SK-N-DZ (cell line): ENCODE measurements at regions not wholly inside any gene's neighbourhood (a gene's known extent, or its start where the extent isn't known, plus 50 kb on each side); places are given as distances from the start of the nearest gene placed in this dataset.

Experiments used
- DNase-seq: peaks from one replicate; pipeline ENCODE4 v3.0.0-alpha.2; 2015; ENCODE audit warnings: low spot score

DNA sequence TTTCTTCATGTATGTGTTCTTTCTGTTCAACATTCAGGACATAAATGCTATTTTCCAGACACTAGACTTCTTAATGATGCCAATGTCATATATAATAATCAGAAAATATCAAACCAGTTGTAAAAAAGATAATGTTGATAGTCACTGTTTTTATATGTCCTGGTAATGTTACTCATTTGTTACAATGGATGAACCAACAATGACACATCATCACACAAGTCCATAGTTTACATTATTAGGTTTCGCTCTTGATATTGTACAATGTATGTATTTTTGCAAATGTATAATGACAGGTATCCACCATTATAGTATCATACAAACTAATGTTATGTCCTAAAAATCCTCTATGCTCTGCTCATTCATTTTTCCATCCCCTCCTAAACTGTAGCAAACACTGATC is 243.8 kb upstream of the CDIN1 start:
- no peak for DNase-seq

GRCh38 chr15:36344887-36345286 is 234.5 kb upstream of the CDIN1 start:
- no peak for DNase-seq

DNA sequence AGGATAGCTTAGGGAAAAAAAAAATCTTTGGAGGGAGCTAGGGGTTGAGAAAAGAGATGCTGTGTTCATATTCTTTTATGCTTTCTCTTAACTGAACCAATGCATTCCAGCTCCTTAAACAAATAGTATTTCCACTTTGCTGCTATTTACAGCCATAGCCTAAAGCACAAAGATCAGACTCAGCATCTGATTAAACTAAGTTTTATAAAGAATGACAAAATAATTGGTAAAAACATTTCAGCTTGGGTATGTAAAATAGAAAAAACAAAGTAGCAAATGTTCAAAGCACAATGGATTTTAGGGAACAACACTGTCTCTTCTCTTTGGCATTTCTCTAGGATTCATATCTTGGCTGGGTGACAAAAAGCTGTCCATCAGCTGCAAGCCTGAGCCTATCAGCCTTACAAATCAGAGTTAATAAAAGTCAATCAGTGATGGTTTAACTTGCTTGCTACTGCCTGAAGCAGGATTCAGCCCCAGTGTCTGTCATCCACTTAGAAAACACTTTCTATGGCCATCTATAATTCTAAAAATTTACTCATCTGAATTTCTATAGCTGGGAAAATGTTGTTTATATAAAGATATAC is 232.1 kb upstream of the CDIN1 start:
- peak; percentile 57 for DNase-seq

DNA sequence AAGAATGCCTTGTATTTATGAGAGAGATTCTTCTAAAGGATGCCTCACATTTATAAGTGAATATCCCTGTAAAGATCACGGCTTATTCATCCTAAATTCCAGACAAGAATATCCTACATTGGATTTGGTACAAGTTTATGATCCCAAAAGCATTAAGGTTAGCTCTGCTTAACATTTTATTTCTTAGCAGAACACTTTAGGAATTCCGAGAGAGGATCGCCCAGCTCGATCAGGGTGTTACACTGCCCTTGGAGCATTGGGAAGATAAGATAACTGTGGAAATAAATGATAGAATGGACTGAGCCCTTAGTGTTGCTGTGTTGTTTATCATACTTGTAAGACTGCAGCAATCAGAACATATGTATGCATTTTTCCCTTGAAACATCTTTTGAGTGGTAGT is 223.0 kb upstream of the CDIN1 start:
- DNase-seq, result no peak

DNA sequence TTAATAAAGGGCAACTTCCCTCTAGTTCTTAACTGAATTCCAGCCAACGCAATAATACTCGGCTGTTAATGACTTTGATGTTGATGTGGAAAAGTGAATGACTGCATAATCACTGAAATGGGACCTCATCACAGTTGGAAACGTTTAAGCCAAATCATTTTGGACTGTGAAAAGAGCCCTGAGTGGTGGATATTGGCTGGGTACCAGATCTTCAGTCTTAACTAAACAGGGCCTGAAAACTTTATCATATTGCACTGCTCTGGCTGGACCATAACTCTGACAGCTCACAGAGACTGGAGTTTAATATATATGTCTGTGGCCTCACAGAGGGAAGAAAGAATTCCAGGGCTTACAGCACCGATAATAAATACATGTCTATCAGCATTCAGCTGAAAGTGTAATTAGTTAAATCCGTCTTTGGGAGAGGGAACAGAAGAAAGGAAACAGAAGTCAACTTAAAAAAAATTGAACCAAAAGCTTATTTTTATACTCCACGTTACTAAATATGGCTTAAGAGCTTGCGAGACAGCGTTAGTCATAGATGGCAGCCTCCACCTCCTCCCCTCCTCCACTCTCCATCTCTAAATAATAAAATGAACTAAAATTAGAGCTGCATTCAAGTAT is 222.3 kb upstream of the CDIN1 start:
- no peak for DNase-seq

- no peak for DNase-seq
Observed at GRCh38 chr15:36358094-36358493, 221.3 kb upstream of the CDIN1 start.

DNA sequence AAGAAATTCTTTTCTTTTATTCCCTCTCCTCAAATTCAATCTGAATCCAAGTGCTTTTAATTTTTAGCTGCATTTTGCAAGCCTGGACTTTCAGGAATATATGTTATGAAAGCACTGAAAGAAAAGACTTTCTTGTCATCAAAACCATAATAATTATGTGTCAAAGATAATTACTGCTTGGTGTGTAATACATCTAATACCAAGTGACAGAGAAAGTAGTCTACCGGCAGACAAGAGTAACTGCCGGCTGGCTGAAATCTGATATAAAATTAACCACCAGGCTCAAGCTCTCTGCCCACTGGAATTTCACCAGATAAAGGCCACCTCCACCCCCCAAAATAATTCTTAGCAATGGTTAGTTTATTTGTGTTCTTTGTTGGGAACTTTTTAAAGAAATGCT is 220.9 kb upstream of the CDIN1 start:
- peak; percentile 37 for DNase-seq

- no peak for DNase-seq
Observed at GRCh38 chr15:36359286-36359685, 220.1 kb upstream of the CDIN1 start.

GRCh38 chr15:36361351-36361870 is 218.0 kb upstream of the CDIN1 start:
- no peak for DNase-seq

GRCh38 chr15:36362509-36362915 is 216.9 kb upstream of the CDIN1 start:
- no peak for DNase-seq

DNA sequence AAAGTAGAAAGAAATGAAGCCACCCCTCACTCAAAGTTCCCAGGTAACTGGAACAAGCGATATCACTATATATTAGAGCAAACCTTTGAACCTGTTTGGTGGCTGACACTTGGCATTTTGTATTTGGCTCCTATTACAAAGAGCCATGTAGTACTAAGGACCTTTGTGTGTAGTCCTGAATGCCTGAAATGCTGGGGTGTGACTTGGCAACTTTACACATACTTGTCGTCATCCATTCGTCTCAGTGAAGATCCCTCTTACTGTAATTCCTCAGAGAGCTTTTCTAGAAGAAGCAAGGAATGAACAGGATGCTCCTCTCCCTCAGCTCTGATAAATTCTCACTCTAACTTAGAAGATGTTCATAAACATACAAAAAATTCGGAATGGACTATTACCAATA is 216.1 kb upstream of the CDIN1 start:
- DNase-seq, result no peak

DNA sequence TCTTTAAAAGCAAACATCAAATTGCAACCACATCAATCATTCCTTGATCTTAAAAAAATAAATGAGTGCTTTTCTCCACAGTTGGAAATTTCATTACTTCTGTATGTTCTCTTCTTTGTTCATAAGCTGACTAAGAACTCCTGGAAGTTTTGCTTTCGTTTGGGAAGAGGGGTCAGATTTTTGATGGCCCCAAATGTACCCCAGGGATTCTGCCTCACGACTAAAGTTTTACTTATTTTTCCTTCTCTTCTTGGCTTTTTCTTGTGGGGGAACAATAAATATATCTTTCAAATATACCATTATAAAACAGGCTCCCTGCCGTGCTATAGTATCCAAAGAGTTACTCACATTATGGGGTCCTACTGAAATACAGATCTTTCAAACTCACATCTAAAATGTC is 215.0 kb upstream of the CDIN1 start:
- DNase-seq, result no peak

DNA sequence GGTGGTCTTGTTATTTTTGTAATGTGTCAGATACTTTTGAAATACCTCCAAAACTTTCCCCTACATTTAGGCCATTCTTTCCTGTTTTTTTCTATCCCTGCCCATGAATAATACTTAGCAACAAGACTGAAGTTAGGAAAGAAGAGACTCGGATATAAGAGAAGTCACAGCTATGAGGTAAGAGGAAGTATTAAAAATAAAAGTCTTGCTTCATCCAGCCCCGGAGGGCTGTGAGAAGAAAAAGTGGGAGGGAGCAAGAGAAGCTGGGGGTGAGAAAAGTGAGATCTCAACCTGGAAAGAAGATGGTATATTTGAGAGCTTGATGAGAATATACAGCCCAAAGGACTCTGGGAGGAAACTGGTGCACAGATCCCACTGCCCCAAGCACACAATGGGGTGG is 213.5 kb upstream of the CDIN1 start:
- DNase-seq, result no peak

GRCh38 chr15:36370051-36370730 is 209.2 kb upstream of the CDIN1 start:
- no peak for DNase-seq

- DNase-seq, result no peak
Observed at GRCh38 chr15:36370731-36371112, 208.7 kb upstream of the CDIN1 start.

- no peak for DNase-seq
Observed at GRCh38 chr15:36371509-36371908, 207.9 kb upstream of the CDIN1 start.

- DNase-seq, result no peak
Observed at GRCh38 chr15:36372968-36373367, 206.5 kb upstream of the CDIN1 start.

- DNase-seq, result no peak
Observed at GRCh38 chr15:36373550-36373949, 205.9 kb upstream of the CDIN1 start.

- peak; percentile 52 for DNase-seq
Observed at GRCh38 chr15:36389107-36389506, 190.3 kb upstream of the CDIN1 start.

DNA sequence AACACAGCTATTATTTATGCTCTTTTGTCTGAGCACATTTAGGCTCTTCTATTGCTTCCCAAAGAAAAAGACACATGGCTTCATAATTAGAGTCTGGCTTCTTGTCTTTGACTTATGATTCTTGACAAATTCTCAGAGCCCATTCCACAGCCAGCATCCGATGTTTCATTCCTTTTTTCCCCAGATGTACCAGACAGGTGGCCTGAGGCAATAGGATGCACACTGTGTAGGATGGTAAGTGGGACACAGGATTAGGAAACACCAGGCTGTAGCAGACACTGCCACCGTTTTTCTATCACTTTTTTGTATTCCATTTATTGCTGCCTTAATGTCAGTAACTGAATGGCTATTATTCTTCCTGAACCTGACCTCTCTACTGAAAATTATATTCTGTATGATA is 188.9 kb upstream of the CDIN1 start:
- DNase-seq, result no peak

GRCh38 chr15:36392676-36393266 is 186.7 kb upstream of the CDIN1 start:
- DNase-seq, result no peak

DNA sequence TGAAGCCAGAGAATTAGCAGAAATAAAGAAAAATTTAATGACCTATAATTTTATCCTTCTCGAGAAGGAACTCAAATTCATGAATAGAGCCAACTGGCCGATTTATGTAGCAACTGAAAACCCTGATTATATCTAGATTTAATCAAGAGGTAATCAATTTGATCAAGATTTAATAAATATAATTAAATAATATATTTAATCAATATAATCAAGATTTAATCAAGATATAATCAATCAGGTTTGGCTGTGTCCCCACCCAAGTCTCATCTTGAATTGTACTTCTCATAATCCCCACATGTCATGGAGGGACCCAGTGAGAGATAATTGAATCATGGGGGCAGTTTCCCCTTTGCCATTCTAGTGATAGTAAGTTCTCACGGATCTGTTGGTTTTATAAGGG is 181.2 kb upstream of the CDIN1 start:
- DNase-seq, result no peak

- no peak for DNase-seq
Observed at GRCh38 chr15:36399276-36399675, 180.2 kb upstream of the CDIN1 start.
